SK-N-SH (cell line): ENCODE measurements at regions not wholly inside any gene's neighbourhood (a gene's known extent, or its start where the extent isn't known, plus 50 kb on each side); places are given as distances from the start of the nearest gene placed in this dataset.
A peak's percentile ranks its signal among the peaks of the same experiment; 100 is the strongest.

Experiments
- CTCF ChIA-PET: fragments of 300-600, 350-600 bp; formaldehyde crosslinking; extraction: SDS; loops from one replicate; lab custom pipeline; 2021; lab: Yijun Ruan, JAX
- POLR2A ChIA-PET: fragments of 350-600 bp; sonication (Branson Sonifier 250); formaldehyde crosslinking; extraction: SDS; loops from one replicate; lab custom pipeline; 2020; ENCODE audit warnings: antibody characterized with exemption, inconsistent platforms; lab: Yijun Ruan, JAX
- DNase-seq: peaks from one replicate; pipeline ENCODE4 v3.0.0; 2012
- H2AFZ ChIP-seq: fragments of 200-600 bp; sonication (generic); 2 replicates; pipeline ENCODE4 v1.8.1; 2016; ENCODE audit warnings: antibody characterized with exemption, mild to moderate bottlenecking, low read depth
- H3F3A ChIP-seq: fragments of 200-600 bp; sonication (generic); replicated peaks from 2 replicates; pipeline ENCODE3; 2016; ENCODE audit warnings: antibody characterized with exemption, mild to moderate bottlenecking; ENCODE audit not compliant: insufficient read depth
- H3K27ac ChIP-seq, 2 experiments: fragments of 200-500 bp in 1 of 2; fragments of 200-600 bp in 1 of 2; sonication (Bioruptor generic) in 1 of 2; sonication (generic), shearing (Covaris generic) in 1 of 2; 2 replicates each; pipeline versions ENCODE4 v1.5.1 to v1.6.1; 2014 to 2016; ENCODE audit warnings: low read depth in 2 of 2, inconsistent platforms in 1 of 2, low read length in 1 of 2, mild to moderate bottlenecking in 1 of 2, mixed read lengths in 1 of 2
- H3K27me3 ChIP-seq: fragments of 200-600 bp; sonication (generic), shearing (Covaris generic); 2 replicates; pipeline ENCODE4 v1.6.1; 2016; ENCODE audit warnings: mixed run types; ENCODE audit not compliant: insufficient read depth
- H3K36me3 ChIP-seq, 2 experiments: fragments of 200-500 bp in 1 of 2; fragments of 200-600 bp in 1 of 2; sonication (Bioruptor generic) in 1 of 2; sonication (generic) in 1 of 2; replicated peaks in 1 of 2; 2 replicates each; pipeline versions ENCODE3 to v1.5.1; 2014 to 2016; ENCODE audit warnings: low read length in 1 of 2, mild to moderate bottlenecking in 1 of 2; ENCODE audit not compliant: insufficient read depth in 2 of 2, control insufficient read depth in 1 of 2
- H3K4me1 ChIP-seq, 2 experiments: fragments of 200-500 bp in 1 of 2; fragments of 200-600 bp in 1 of 2; sonication (Bioruptor generic) in 1 of 2; sonication (generic), shearing (Covaris generic) in 1 of 2; 2 replicates each; pipeline versions ENCODE4 v1.5.1 to v1.6.1; 2014 to 2016; ENCODE audit warnings: low read depth in 1 of 2, low read length in 1 of 2, mixed run types in 1 of 2; ENCODE audit not compliant: insufficient read depth in 2 of 2, control insufficient read depth in 1 of 2
- H3K4me2 ChIP-seq: fragments of 200-600 bp; sonication (generic), shearing (Covaris generic); 2 replicates; pipeline ENCODE4 v1.6.1; 2017; ENCODE audit warnings: mixed run types
- H3K4me3 ChIP-seq, 2 experiments: fragments of 200-500 bp in 1 of 2; fragments of 200-600 bp in 1 of 2; sonication (Bioruptor generic) in 1 of 2; sonication (generic), shearing (Covaris generic) in 1 of 2; 2 replicates each; pipeline versions ENCODE4 v1.5.1 to v1.8.1; 2014 to 2016; ENCODE audit warnings: low read depth in 2 of 2, inconsistent platforms in 1 of 2, low read length in 1 of 2, mild to moderate bottlenecking in 1 of 2, mixed read lengths in 1 of 2, moderate library complexity in 1 of 2
- H3K79me2 ChIP-seq: fragments of 200-600 bp; sonication (generic); 2 replicates; pipeline ENCODE4 v1.8.1; 2017; ENCODE audit warnings: mild to moderate bottlenecking; ENCODE audit not compliant: insufficient read depth
- H3K9ac ChIP-seq: fragments of 200-600 bp; sonication (generic); 2 replicates; pipeline ENCODE4 v1.6.1; 2017; ENCODE audit warnings: mixed run types
- H3K9me2 ChIP-seq: fragments of 200-600 bp; sonication (generic); 2 replicates; pipeline ENCODE4 v1.6.1; 2017; ENCODE audit warnings: mixed run types
- H3K9me3 ChIP-seq: fragments of 200-600 bp; sonication (generic); 2 replicates; pipeline ENCODE4 v1.6.1; 2017; ENCODE audit warnings: mixed run types, mild to moderate bottlenecking, moderate library complexity
- H4K20me1 ChIP-seq: fragments of 200-600 bp; sonication (generic); 2 replicates; pipeline ENCODE4 v1.6.1; 2017; ENCODE audit warnings: mild to moderate bottlenecking, mixed run types; ENCODE audit not compliant: insufficient read depth
- CHD2 ChIP-seq: fragments of 150-350 bp; IDR thresholded peaks from 2 replicates; pipeline ENCODE4 v1.6.1; 2018; ENCODE audit warnings: low read length; ENCODE audit not compliant: partially characterized antibody
- ELF1 ChIP-seq: IDR thresholded peaks from 2 replicates; pipeline ENCODE4 v1.4.0; 2012
- EP300 ChIP-seq, 2 experiments: IDR thresholded peaks; 2 replicates each; pipeline versions ENCODE4 v1.4.0 to v1.6.1; 2012; ENCODE audit warnings: borderline replicate concordance in 1 of 2, low read depth in 1 of 2, low read length in 1 of 2
- EZH2phosphoT487 ChIP-seq: fragments of 200-600 bp; sonication (generic); IDR thresholded peaks from 2 replicates; pipeline ENCODE4 v1.6.1; 2017; ENCODE audit warnings: low read depth, mixed run types, mild to moderate bottlenecking, antibody characterized with exemption, moderate library complexity, borderline replicate concordance
- FOSL2 ChIP-seq: IDR thresholded peaks from 2 replicates; pipeline ENCODE4 v1.4.0; 2012; ENCODE audit warnings: low read depth, mild to moderate bottlenecking, moderate library complexity, borderline replicate concordance
- FOXJ3 ChIP-seq: sonication (generic); formaldehyde crosslinking; IDR thresholded peaks from 2 replicates; pipeline ENCODE4 v1.5.1; 2020; ENCODE audit warnings: mild to moderate bottlenecking, missing genetic modification reagents
- FOXM1 ChIP-seq: IDR thresholded peaks from 2 replicates; pipeline ENCODE4 v1.4.0; 2012; ENCODE audit warnings: low read depth, mild to moderate bottlenecking
- GABPA ChIP-seq: IDR thresholded peaks from 2 replicates; pipeline ENCODE4 v1.4.0; 2012; ENCODE audit warnings: low read depth, mild to moderate bottlenecking
- MEF2A ChIP-seq: IDR thresholded peaks from 2 replicates; pipeline ENCODE4 v1.4.0; 2012; ENCODE audit warnings: low read depth, borderline replicate concordance
- MXI1 ChIP-seq: IDR thresholded peaks from 2 replicates; pipeline ENCODE4 v1.6.1; 2012; ENCODE audit warnings: mild to moderate bottlenecking, low read depth, low read length, improper control_type of control experiment
- NRF1 ChIP-seq: IDR thresholded peaks from 2 replicates; pipeline ENCODE4 v1.6.1; 2012; ENCODE audit warnings: low read depth, mild to moderate bottlenecking, low read length
- POLR2AphosphoS5 ChIP-seq: IDR thresholded peaks from 2 replicates; pipeline ENCODE4 v1.6.1; 2012; ENCODE audit warnings: low read depth, low read length
- RAD21 ChIP-seq: IDR thresholded peaks from 2 replicates; pipeline ENCODE4 v1.6.1; 2012; ENCODE audit warnings: mild to moderate bottlenecking, low read length
- RFX5 ChIP-seq: IDR thresholded peaks from 2 replicates; pipeline ENCODE4 v1.6.1; 2012; ENCODE audit warnings: mild to moderate bottlenecking, improper control_type of control experiment, low read length
- SMC3 ChIP-seq: IDR thresholded peaks from 2 replicates; pipeline ENCODE4 v1.6.1; 2012; ENCODE audit warnings: low read depth, low read length, improper control_type of control experiment
- TAF1 ChIP-seq: IDR thresholded peaks from 2 replicates; pipeline ENCODE4 v1.6.1; 2012; ENCODE audit warnings: low read depth, mild to moderate bottlenecking, low read length, moderate library complexity, borderline replicate concordance
- TCF12 ChIP-seq: IDR thresholded peaks from 2 replicates; pipeline ENCODE4 v1.4.0; 2012
- USF2 ChIP-seq: fragments of 150-350 bp; IDR thresholded peaks from 2 replicates; pipeline ENCODE4 v1.6.1; 2017; ENCODE audit warnings: antibody characterized with exemption, low read length, low read depth, borderline replicate concordance
- WGBS: methylation state at CpG from one replicate; pipeline ENCODE4 v1.1.6; 2017; ENCODE audit warnings: low lambda C conversion rate; 5-methylcytosine and 5-hydroxymethylcytosine counted together
- TF ChIP-seq, protein P1 (sequence below): IDR thresholded peaks from 2 replicates; pipeline ENCODE4 v1.4.0; 2012; ENCODE audit warnings: low read depth, borderline replicate concordance

- ChIA-PET CTCF (no interaction called here), POLR2A (no interaction called here)
- peaks cover 4% of the 10 kb centered on the region; the same call in 1 of the 2 replicates for H3K27me3 ChIP-seq
- no peak overlapping the region for H3K9ac ChIP-seq
- WGBS, result 60% methylated on average over 2 of the region's 2 CpGs
- H3K4me1 ChIP-seq, result no peaks in the 10 kb centered on the region
- DNase-seq, result no peak
- no peaks in the 10 kb centered on the region for H3K9me2 ChIP-seq
- H2AFZ ChIP-seq, result no peak overlapping the region
- H3F3A ChIP-seq, result peaks cover 8% of the 10 kb centered on the region
- no peaks in the 10 kb centered on the region for H3K9me3 ChIP-seq
- H3K27ac ChIP-seq, result peak overlapping the region in 1 of 2 experiments; percentile 64; a peak in 1 of 4 replicates
- no peaks in the 10 kb centered on the region for H3K79me2 ChIP-seq
- no peaks in the 10 kb centered on the region for H3K36me3 ChIP-seq
- TF ChIP-seq EP300 (IDR thresholded peaks at IDR 0.05; ENCODE audit: borderline replicate concordance in 1 of 2, low read depth in 1 of 2, low read length in 1 of 2) (no peak), NRF1 (no peak), FOXJ3 (no peak), USF2 (no peak), CHD2 (no peak), FOSL2 (no peak), ELF1 (no peak), POLR2AphosphoS5 (no peak), MXI1 (no peak), RFX5 (no peak), GABPA (no peak), TCF12 (no peak), TAF1 (no peak), EZH2phosphoT487 (no peak), SMC3 (no peak), RAD21 (no peak)
- TF ChIP-seq, protein P1, sequence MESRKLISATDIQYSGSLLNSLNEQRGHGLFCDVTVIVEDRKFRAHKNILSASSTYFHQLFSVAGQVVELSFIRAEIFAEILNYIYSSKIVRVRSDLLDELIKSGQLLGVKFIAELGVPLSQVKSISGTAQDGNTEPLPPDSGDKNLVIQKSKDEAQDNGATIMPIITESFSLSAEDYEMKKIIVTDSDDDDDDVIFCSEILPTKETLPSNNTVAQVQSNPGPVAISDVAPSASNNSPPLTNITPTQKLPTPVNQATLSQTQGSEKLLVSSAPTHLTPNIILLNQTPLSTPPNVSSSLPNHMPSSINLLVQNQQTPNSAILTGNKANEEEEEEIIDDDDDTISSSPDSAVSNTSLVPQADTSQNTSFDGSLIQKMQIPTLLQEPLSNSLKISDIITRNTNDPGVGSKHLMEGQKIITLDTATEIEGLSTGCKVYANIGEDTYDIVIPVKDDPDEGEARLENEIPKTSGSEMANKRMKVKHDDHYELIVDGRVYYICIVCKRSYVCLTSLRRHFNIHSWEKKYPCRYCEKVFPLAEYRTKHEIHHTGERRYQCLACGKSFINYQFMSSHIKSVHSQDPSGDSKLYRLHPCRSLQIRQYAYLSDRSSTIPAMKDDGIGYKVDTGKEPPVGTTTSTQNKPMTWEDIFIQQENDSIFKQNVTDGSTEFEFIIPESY, result no peak
- H3K4me3 ChIP-seq, result no peak overlapping the region
- H4K20me1 ChIP-seq, result no peaks in the 10 kb centered on the region
- H3K4me2 ChIP-seq, result no peak overlapping the region
Observed at GRCh38 chr9:107932601-107933000, 443.0 kb upstream of the KLF4 start.

GRCh38 chr9:107932046-107932445 lies 442.5 kb upstream of the KLF4 start:
- Histone ChIP-seq H3K79me2 (no peaks in the 10 kb centered on the region), H3K4me3 (no peak overlapping the region), H4K20me1 (no peaks in the 10 kb centered on the region), H3K9me3 (no peaks in the 10 kb centered on the region), H3K27me3 (peaks cover 4% of the 10 kb centered on the region; the same call in 1 of the 2 replicates), H3K4me2 (no peak overlapping the region), H3K27ac (peak overlapping the region in 1 of 2 experiments; percentile 64; a peak in 1 of 4 replicates), H3K9ac (no peak overlapping the region), H3K4me1 (no peaks in the 10 kb centered on the region), H3K36me3 (no peaks in the 10 kb centered on the region), H3F3A (peaks cover 8% of the 10 kb centered on the region), H2AFZ (no peak overlapping the region), H3K9me2 (no peaks in the 10 kb centered on the region)
- POLR2A ChIA-PET, result no interaction called here
- CTCF ChIA-PET, result no interaction called here
- no peak for TF ChIP-seq RFX5
- TF ChIP-seq GABPA, result no peak
- no peak for TF ChIP-seq USF2
- no peak for TF ChIP-seq MEF2A
- TF ChIP-seq FOXM1, result no peak
- DNase-seq, result no peak
- WGBS, result 16% methylated on average over 1 of the region's 1 CpG
